ENCODE measurements at regions not wholly inside any gene's neighbourhood (a gene's known extent, or its start where the extent isn't known, plus 50 kb on each side); places are given as distances from the start of the nearest gene placed in this dataset.
"Not testable (repeated sequence)": the region's sequence is repeated elsewhere in the genome, so short reads cannot be mapped to it uniquely, and the experiment has no call there.

- POLR2A ChIA-PET = no interaction called here
- CTCF ChIA-PET = no interaction called here
Measured at GRCh38 chrX:112377481-112377880, 294.9 kb upstream of the TRPC5 start.

- CTCF ChIA-PET = no interaction called here
- POLR2A ChIA-PET = no interaction called here
Measured at GRCh38 chrX:112368371-112368770, 285.8 kb upstream of the TRPC5 start.

GRCh38 chrX:112367065-112367464 lies 284.5 kb upstream of the TRPC5 start:
- ChIA-PET CTCF (interaction anchor here (0.9 kb wide), 1 partner anchor 32 kb away, joined by 3 read pairs; no protein-coding TSS in a partner anchor), POLR2A (no interaction called here)

- POLR2A ChIA-PET = no interaction called here
- CTCF ChIA-PET = no interaction called here
Measured at GRCh38 chrX:112359906-112360305, 277.3 kb upstream of the TRPC5 start.

GRCh38 chrX:112355931-112356330 lies 273.4 kb upstream of the TRPC5 start:
- ChIA-PET POLR2A (no interaction called here), CTCF (no interaction called here)

- POLR2A ChIA-PET = no interaction called here
- CTCF ChIA-PET = no interaction called here
Measured at GRCh38 chrX:112341598-112341997, 259.0 kb upstream of the TRPC5 start.

GRCh38 chrX:112313201-112313600 lies 230.6 kb upstream of the TRPC5 start:
- CTCF ChIA-PET = no interaction called here
- POLR2A ChIA-PET = no interaction called here

GRCh38 chrX:112306027-112306426 lies 223.5 kb upstream of the TRPC5 start:
- POLR2A ChIA-PET = no interaction called here

GRCh38 chrX:112279940-112280339 lies 197.4 kb upstream of the TRPC5 start:
- ChIA-PET CTCF (no interaction called here), POLR2A (no interaction called here)

More at GRCh38 chrX:112306027-112306426, 223.5 kb upstream of the TRPC5 start:
- CTCF ChIA-PET = no interaction called here

GRCh38 chrX:112270991-112271390 lies 188.4 kb upstream of the TRPC5 start:
- ChIA-PET CTCF (no interaction called here), POLR2A (no interaction called here)

GRCh38 chrX:112266136-112266535 lies 183.6 kb upstream of the TRPC5 start:
- ChIA-PET CTCF (no interaction called here), POLR2A (no interaction called here)

GRCh38 chrX:112259375-112259774 lies 176.8 kb upstream of the TRPC5 start:
- POLR2A ChIA-PET = no interaction called here
- CTCF ChIA-PET = no interaction called here

GRCh38 chrX:112254896-112255295 lies 172.3 kb upstream of the TRPC5 start:
- ChIA-PET POLR2A (no interaction called here), CTCF (no interaction called here)

GRCh38 chrX:112247714-112248113 lies 165.1 kb upstream of the TRPC5 start:
- CTCF ChIA-PET = no interaction called here

GRCh38 chrX:112235547-112235946 lies 153.0 kb upstream of the TRPC5 start:
- ChIA-PET CTCF (no interaction called here), POLR2A (no interaction called here)

More at GRCh38 chrX:112247714-112248113, 165.1 kb upstream of the TRPC5 start:
- POLR2A ChIA-PET = no interaction called here

- ChIA-PET CTCF (no interaction called here), POLR2A (no interaction called here)
Measured at GRCh38 chrX:112233164-112233563, 150.6 kb upstream of the TRPC5 start.

- POLR2A ChIA-PET, CTCF ChIA-PET: not testable (repeated sequence)
Measured at GRCh38 chrX:112226795-112227194, 144.2 kb upstream of the TRPC5 start.

- CTCF ChIA-PET = interaction anchor here (0.9 kb wide), 1 partner anchor 35 kb away, joined by 3 read pairs; no protein-coding TSS in a partner anchor
- POLR2A ChIA-PET = no interaction called here
Measured at GRCh38 chrX:112223391-112223790, 140.8 kb upstream of the TRPC5 start.

GRCh38 chrX:112218388-112218787 lies 135.8 kb upstream of the TRPC5 start:
- ChIA-PET POLR2A (no interaction called here), CTCF (no interaction called here)

GRCh38 chrX:112211459-112211858 lies 128.9 kb upstream of the TRPC5 start:
- CTCF ChIA-PET = no interaction called here
- POLR2A ChIA-PET = no interaction called here

GRCh38 chrX:112197840-112198239 lies 115.3 kb upstream of the TRPC5 start:
- ChIA-PET CTCF (no interaction called here), POLR2A (no interaction called here)

- CTCF ChIA-PET = no interaction called here
- POLR2A ChIA-PET = no interaction called here
Measured at GRCh38 chrX:112190646-112191045, 108.1 kb upstream of the TRPC5 start.

- POLR2A ChIA-PET, CTCF ChIA-PET: not testable (repeated sequence)
Measured at GRCh38 chrX:112181361-112181760, 98.8 kb upstream of the TRPC5 start.
